Astrocyte (in vitro differentiated cells and primary cell): ENCODE measurements at regions not wholly inside any gene's neighbourhood (a gene's known extent, or its start where the extent isn't known, plus 50 kb on each side); places are given as distances from the start of the nearest gene placed in this dataset.

Source experiments
- EZH2 ChIP-seq: IDR thresholded peaks from 2 replicates; pipeline ENCODE4 v1.6.1; 2012; ENCODE audit warnings: mild to moderate bottlenecking, low read length, inconsistent platforms; ENCODE audit not compliant: insufficient read depth
- TF ChIP-seq, protein P1 (sequence below): IDR thresholded peaks from 2 replicates; pipeline ENCODE4 v1.5.1; 2011; ENCODE audit warnings: low read depth, mild to moderate bottlenecking, inconsistent platforms, low read length, moderate library complexity; ENCODE audit not compliant: insufficient read depth

DNA sequence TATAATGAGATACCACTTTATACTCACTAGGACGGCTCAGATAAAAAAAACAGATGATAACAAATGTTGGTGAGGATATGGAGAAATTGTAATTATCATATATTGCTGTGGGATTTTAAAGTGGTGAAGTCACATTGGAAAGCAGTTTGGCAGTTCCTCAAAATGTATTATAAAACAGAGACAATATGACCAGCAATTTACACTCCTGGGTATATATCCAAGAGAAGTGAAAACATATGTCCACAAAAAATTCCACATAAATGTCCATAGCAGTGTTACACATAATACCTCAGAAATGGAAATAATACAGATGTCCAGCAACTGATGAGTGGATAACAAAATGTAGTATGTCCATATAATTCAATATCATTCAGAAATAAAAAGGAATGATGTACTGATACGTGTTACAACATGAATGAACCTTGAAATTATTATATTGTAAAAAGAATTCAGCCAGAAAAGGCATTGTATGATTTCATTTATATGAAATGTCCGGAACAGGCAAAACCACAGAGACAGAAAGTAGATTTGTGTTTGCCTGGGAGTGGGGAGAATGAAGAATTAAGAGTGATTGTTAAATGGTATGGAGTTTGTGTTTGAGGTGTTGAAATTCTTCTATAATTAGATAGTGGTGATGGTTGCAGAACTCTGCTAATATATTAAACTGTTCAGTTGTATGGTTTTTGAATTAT, 220.9 kb downstream of the SLC7A11 start:
- TF ChIP-seq, protein P1, sequence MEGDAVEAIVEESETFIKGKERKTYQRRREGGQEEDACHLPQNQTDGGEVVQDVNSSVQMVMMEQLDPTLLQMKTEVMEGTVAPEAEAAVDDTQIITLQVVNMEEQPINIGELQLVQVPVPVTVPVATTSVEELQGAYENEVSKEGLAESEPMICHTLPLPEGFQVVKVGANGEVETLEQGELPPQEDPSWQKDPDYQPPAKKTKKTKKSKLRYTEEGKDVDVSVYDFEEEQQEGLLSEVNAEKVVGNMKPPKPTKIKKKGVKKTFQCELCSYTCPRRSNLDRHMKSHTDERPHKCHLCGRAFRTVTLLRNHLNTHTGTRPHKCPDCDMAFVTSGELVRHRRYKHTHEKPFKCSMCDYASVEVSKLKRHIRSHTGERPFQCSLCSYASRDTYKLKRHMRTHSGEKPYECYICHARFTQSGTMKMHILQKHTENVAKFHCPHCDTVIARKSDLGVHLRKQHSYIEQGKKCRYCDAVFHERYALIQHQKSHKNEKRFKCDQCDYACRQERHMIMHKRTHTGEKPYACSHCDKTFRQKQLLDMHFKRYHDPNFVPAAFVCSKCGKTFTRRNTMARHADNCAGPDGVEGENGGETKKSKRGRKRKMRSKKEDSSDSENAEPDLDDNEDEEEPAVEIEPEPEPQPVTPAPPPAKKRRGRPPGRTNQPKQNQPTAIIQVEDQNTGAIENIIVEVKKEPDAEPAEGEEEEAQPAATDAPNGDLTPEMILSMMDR: no peak
- no peak for TF ChIP-seq EZH2
